IMR-90 (cell line): ENCODE measurements at regions not wholly inside any gene's neighbourhood (a gene's known extent, or its start where the extent isn't known, plus 50 kb on each side); places are given as distances from the start of the nearest gene placed in this dataset.

Experiments used
- CEBPB ChIP-seq: IDR thresholded peaks from 2 replicates; pipeline ENCODE4 v1.6.1; 2012; ENCODE audit warnings: low read depth, low read length, improper control_type of control experiment
- CHD1 ChIP-seq: IDR thresholded peaks from 2 replicates; pipeline ENCODE4 v1.6.1; 2012; ENCODE audit warnings: low read depth, low read length, improper control_type of control experiment
- CTCF ChIP-seq: conservative IDR thresholded peaks from 2 replicates; pipeline ENCODE4 v1.5.1; 2012; ENCODE audit warnings: mild to moderate bottlenecking, low read depth, low read length, improper control_type of control experiment
- FOS ChIP-seq: fragments of 150-350 bp; IDR thresholded peaks from 2 replicates; pipeline ENCODE4 v1.6.1; 2016; ENCODE audit warnings: low read depth, low read length
- POLR2A ChIP-seq: IDR thresholded peaks from 2 replicates; pipeline ENCODE4 v1.6.1; 2012; ENCODE audit warnings: mild to moderate bottlenecking, low read depth, low read length
- RAD21 ChIP-seq: IDR thresholded peaks from 2 replicates; pipeline ENCODE4 v1.6.1; 2012; ENCODE audit warnings: low read length, improper control_type of control experiment
- RFX5 ChIP-seq: IDR thresholded peaks from 2 replicates; pipeline ENCODE4 v1.8.0; 2012; ENCODE audit warnings: low read depth, mild to moderate bottlenecking, low read length, moderate library complexity

- TF ChIP-seq CTCF = no peak
- TF ChIP-seq RAD21 = no peak
- TF ChIP-seq POLR2A = no peak
- no peak for TF ChIP-seq CEBPB
- no peak for TF ChIP-seq FOS
- no peak for TF ChIP-seq RFX5
- TF ChIP-seq CHD1 = no peak
Observed at GRCh38 chr6:140560671-140561070, 1186.2 kb upstream of the CITED2 start.
